Endodermal cell (in vitro differentiated cells): ENCODE measurements at regions not wholly inside any gene's neighbourhood (a gene's known extent, or its start where the extent isn't known, plus 50 kb on each side); places are given as distances from the start of the nearest gene placed in this dataset.

Experiments
- DNase-seq: peaks from one replicate; pipeline ENCODE4 v3.0.0-alpha.2; 2017
- H3K27ac ChIP-seq: 2 replicates; pipeline ENCODE4 v1.5.1; 2013; ENCODE audit warnings: mild to moderate bottlenecking, low read depth, low read length, moderate library complexity
- H3K27me3 ChIP-seq: 2 replicates; pipeline ENCODE4 v1.6.1; 2013; ENCODE audit warnings: mild to moderate bottlenecking, low read length, moderate library complexity; ENCODE audit not compliant: insufficient read depth, control insufficient read depth, poor library complexity, severe bottlenecking
- H3K36me3 ChIP-seq: 2 replicates; pipeline ENCODE4 v1.7.0; 2013; ENCODE audit warnings: mild to moderate bottlenecking, low read length, moderate library complexity; ENCODE audit not compliant: control insufficient read depth, insufficient read depth
- H3K4me1 ChIP-seq: one replicate; pipeline ENCODE4 v1.7.0; 2013; ENCODE audit warnings: low read length; ENCODE audit not compliant: control insufficient read depth, insufficient read depth
- H3K4me3 ChIP-seq: 2 replicates; pipeline ENCODE4 v1.5.1; 2013; ENCODE audit warnings: mild to moderate bottlenecking, low read length, moderate library complexity
- H3K9ac ChIP-seq: 2 replicates; pipeline ENCODE4 v1.6.1; 2013; ENCODE audit warnings: mild to moderate bottlenecking, low read length, moderate library complexity; ENCODE audit not compliant: poor library complexity, severe bottlenecking; ENCODE audit errors: extremely low read depth
- H3K9me3 ChIP-seq: 2 replicates; pipeline ENCODE4 v1.6.1; 2013; ENCODE audit warnings: mild to moderate bottlenecking, low read length, moderate library complexity; ENCODE audit not compliant: control insufficient read depth
- H3K27ac Mint-ChIP-seq: 2 replicates; pipeline ENCODE4 v1.8.0; 2020; ENCODE audit warnings: mixed read lengths
- H3K27me3 Mint-ChIP-seq: 2 replicates; pipeline ENCODE4 v1.8.0; 2021; ENCODE audit warnings: mild to moderate bottlenecking, mixed read lengths; ENCODE audit not compliant: insufficient read depth
- H3K36me3 Mint-ChIP-seq: 2 replicates; pipeline ENCODE4 v1.8.0; 2020; ENCODE audit warnings: low read depth, mixed read lengths
- H3K4me1 Mint-ChIP-seq: 2 replicates; pipeline ENCODE4 v1.8.0; 2020; ENCODE audit warnings: mixed read lengths
- H3K4me3 Mint-ChIP-seq: 2 replicates; pipeline ENCODE4 v1.8.0; 2020; ENCODE audit warnings: mild to moderate bottlenecking, moderate library complexity, mixed read lengths
- H3K9me3 Mint-ChIP-seq: 2 replicates; pipeline ENCODE4 v1.8.0; 2020; ENCODE audit warnings: mild to moderate bottlenecking, mixed read lengths
- CTCF ChIP-seq: fragments of 200-600 bp; sonication (generic); conservative IDR thresholded peaks from 2 replicates; pipeline ENCODE4 v1.5.0; 2021; ENCODE audit warnings: antibody characterized with exemption, mild to moderate bottlenecking
- WGBS, 2 experiments: methylation state at CpG; one replicate each; pipeline versions ENCODE4 v1.1.5 to v1.1.7; 2013; ENCODE audit warnings: missing lambda C conversion rate in 2 of 2, mixed read lengths in 1 of 2; ENCODE audit not compliant: insufficient coverage in 1 of 2, insufficient read length in 1 of 2; 5-methylcytosine and 5-hydroxymethylcytosine counted together

- no peaks in the 10 kb centered on the region for H3K36me3 ChIP-seq
- no peak for DNase-seq
- H3K27ac ChIP-seq = no peak overlapping the region
- H3K27me3 Mint-ChIP-seq = peaks cover 79% of the 10 kb centered on the region
- no peaks in the 10 kb centered on the region for H3K9me3 ChIP-seq
- H3K4me3 Mint-ChIP-seq = no peak overlapping the region
- H3K4me3 ChIP-seq = no peak overlapping the region
- no peaks in the 10 kb centered on the region for H3K36me3 Mint-ChIP-seq
- peaks cover 5% of the 10 kb centered on the region for H3K4me1 ChIP-seq
- H3K9me3 Mint-ChIP-seq = no peaks in the 10 kb centered on the region
- no peak for TF ChIP-seq CTCF
- 82 to 90% methylated on average over 3 of the region's 3 CpGs for WGBS, 2 experiments
- H3K4me1 Mint-ChIP-seq = peaks cover 26% of the 10 kb centered on the region
- no peak overlapping the region for H3K9ac ChIP-seq
- H3K27ac Mint-ChIP-seq = no peak overlapping the region
- peaks cover 35% of the 10 kb centered on the region for H3K27me3 ChIP-seq
These were observed 167.4 kb upstream of the C1orf21 start for GRCh38 chr1:184219414-184219813.

GRCh38 chr1:184219883-184220282 lies 166.9 kb upstream of the C1orf21 start:
- H3K4me3 Mint-ChIP-seq = no peak overlapping the region
- peaks cover 40% of the 10 kb centered on the region for H3K27me3 ChIP-seq
- H3K9ac ChIP-seq = no peak overlapping the region
- H3K4me1 Mint-ChIP-seq = peaks cover 26% of the 10 kb centered on the region
- H3K27me3 Mint-ChIP-seq = peaks cover 81% of the 10 kb centered on the region
- no peaks in the 10 kb centered on the region for H3K9me3 ChIP-seq
- no peaks in the 10 kb centered on the region for H3K36me3 ChIP-seq
- 93 to 95% methylated on average over 3 to 8 of the region's 8 CpGs for whole genome bisulfite sequencing, 2 experiments
- H3K27ac ChIP-seq = no peak overlapping the region
- no peak for TF ChIP-seq CTCF
- H3K9me3 Mint-ChIP-seq = no peaks in the 10 kb centered on the region
- no peak overlapping the region for H3K27ac Mint-ChIP-seq
- no peak for DNase-seq
- peaks cover 4% of the 10 kb centered on the region for H3K4me1 ChIP-seq
- H3K4me3 ChIP-seq = no peak overlapping the region
- H3K36me3 Mint-ChIP-seq = no peaks in the 10 kb centered on the region

GRCh38 chr1:184221087-184221486 lies 165.7 kb upstream of the C1orf21 start:
- peaks cover 21% of the 10 kb centered on the region for H3K4me1 Mint-ChIP-seq
- H3K27ac Mint-ChIP-seq = no peak overlapping the region
- no peak overlapping the region for H3K9ac ChIP-seq
- WGBS, 2 experiments = 100% methylated on average over 1 of the region's 2 CpGs; no CpG with 5 or more reads in 1 of the 2 experiments
- H3K9me3 Mint-ChIP-seq = no peaks in the 10 kb centered on the region
- no peak overlapping the region for H3K27ac ChIP-seq
- H3K4me3 Mint-ChIP-seq = no peak overlapping the region
- H3K27me3 Mint-ChIP-seq = peaks cover 90% of the 10 kb centered on the region
- TF ChIP-seq CTCF = no peak
- H3K4me1 ChIP-seq = no peaks in the 10 kb centered on the region
- no peaks in the 10 kb centered on the region for H3K9me3 ChIP-seq
- H3K4me3 ChIP-seq = no peak overlapping the region
- H3K27me3 ChIP-seq = peaks cover 52% of the 10 kb centered on the region
- H3K36me3 ChIP-seq = no peaks in the 10 kb centered on the region
- H3K36me3 Mint-ChIP-seq = no peaks in the 10 kb centered on the region
- DNase-seq = no peak
